Caco-2 (cell line): ENCODE measurements at regions not wholly inside any gene's neighbourhood (a gene's known extent, or its start where the extent isn't known, plus 50 kb on each side); places are given as distances from the start of the nearest gene placed in this dataset.

Experiments used
- BruUV-seq: library from RNA; stranded (reverse); fragments of 400-500 nt; replicated peaks from 2 replicates; lab custom pipeline; 2021; lab: Mats Ljungman, UMichigan
- CTCF ChIA-PET: fragments of 300-600 bp; sonication (Branson Sonifier 250); formaldehyde crosslinking; loops from one replicate; lab custom pipeline; 2022; ENCODE audit warnings: antibody characterized with exemption; lab: Charles Lee
- POLR2A ChIA-PET: fragments of 300-600 bp; sonication (Branson Sonifier 250); formaldehyde crosslinking; loops from one replicate; lab custom pipeline; 2022; ENCODE audit warnings: antibody characterized with exemption; lab: Charles Lee
- DNase-seq, 2 experiments: peaks; one replicate each; pipeline versions ENCODE4 v3.0.0 to v3.0.0-alpha.2; 2020 to 2022
- H3K27me3 ChIP-seq: replicated peaks from 2 replicates; pipeline ENCODE4 v1.6.0; 2011; ENCODE audit warnings: low read length; ENCODE audit not compliant: control insufficient read depth, insufficient read depth
- H3K36me3 ChIP-seq: 2 replicates; pipeline ENCODE4 v1.5.1; 2011; ENCODE audit warnings: low read length; ENCODE audit not compliant: control insufficient read depth, insufficient read depth
- H3K4me1 ChIP-seq: fragments of 250-450 bp; sonication (Bioruptor Pico); 2 replicates; pipeline ENCODE4 v1.5.1; 2020; ENCODE audit warnings: mild to moderate bottlenecking
- H3K4me3 ChIP-seq: 2 replicates; pipeline ENCODE4 v1.5.1; 2011; ENCODE audit warnings: low read depth, mild to moderate bottlenecking, control low read depth, low read length
- H3K9me3 ChIP-seq: fragments of 250-450 bp; sonication (Bioruptor Pico); 2 replicates; pipeline ENCODE4 v1.5.1; 2020; ENCODE audit warnings: mild to moderate bottlenecking, moderate library complexity
- H3K27ac Mint-ChIP-seq: one replicate; pipeline ENCODE4 v1.8.0; 2022; ENCODE audit warnings: mixed read lengths; ENCODE audit not compliant: unreplicated experiment
- H3K27me3 Mint-ChIP-seq: one replicate; pipeline ENCODE4 v1.8.0; 2022; ENCODE audit warnings: mixed read lengths; ENCODE audit not compliant: insufficient read depth, unreplicated experiment
- H3K36me3 Mint-ChIP-seq: one replicate; pipeline ENCODE4 v1.8.0; 2022; ENCODE audit warnings: mild to moderate bottlenecking, mixed read lengths; ENCODE audit not compliant: insufficient read depth, unreplicated experiment
- H3K4me1 Mint-ChIP-seq: one replicate; pipeline ENCODE4 v1.8.0; 2022; ENCODE audit warnings: low read depth, mixed read lengths; ENCODE audit not compliant: unreplicated experiment
- H3K4me3 Mint-ChIP-seq: one replicate; pipeline ENCODE4 v1.8.0; 2022; ENCODE audit warnings: mild to moderate bottlenecking, moderate library complexity, mixed read lengths; ENCODE audit not compliant: unreplicated experiment
- H3K9me3 Mint-ChIP-seq: one replicate; pipeline ENCODE4 v1.8.0; 2022; ENCODE audit warnings: mixed read lengths; ENCODE audit not compliant: unreplicated experiment
- CTCF ChIP-seq, 2 experiments: fragments of 200-600 bp in 1 of 2; IDR thresholded peaks; 1 replicate in 1 of 2; 2 replicates in 1 of 2; pipeline versions ENCODE4 v1.5.1 to v1.8.0; 2011 to 2022; ENCODE audit warnings: antibody characterized with exemption in 1 of 2, control low read depth in 1 of 2, inconsistent platforms in 1 of 2, low read depth in 1 of 2, low read length in 1 of 2, mild to moderate bottlenecking in 1 of 2, moderate library complexity in 1 of 2; ENCODE audit not compliant: insufficient read depth in 1 of 2, severe bottlenecking in 1 of 2, unreplicated experiment in 1 of 2
- intact Hi-C: fragments of 100-400 bp; cut with micrococcal nuclease; formaldehyde crosslinking; loops from one replicate; pipeline ENCODE4 v1.10.0; 2022; ENCODE audit not compliant: unreplicated experiment

DNA sequence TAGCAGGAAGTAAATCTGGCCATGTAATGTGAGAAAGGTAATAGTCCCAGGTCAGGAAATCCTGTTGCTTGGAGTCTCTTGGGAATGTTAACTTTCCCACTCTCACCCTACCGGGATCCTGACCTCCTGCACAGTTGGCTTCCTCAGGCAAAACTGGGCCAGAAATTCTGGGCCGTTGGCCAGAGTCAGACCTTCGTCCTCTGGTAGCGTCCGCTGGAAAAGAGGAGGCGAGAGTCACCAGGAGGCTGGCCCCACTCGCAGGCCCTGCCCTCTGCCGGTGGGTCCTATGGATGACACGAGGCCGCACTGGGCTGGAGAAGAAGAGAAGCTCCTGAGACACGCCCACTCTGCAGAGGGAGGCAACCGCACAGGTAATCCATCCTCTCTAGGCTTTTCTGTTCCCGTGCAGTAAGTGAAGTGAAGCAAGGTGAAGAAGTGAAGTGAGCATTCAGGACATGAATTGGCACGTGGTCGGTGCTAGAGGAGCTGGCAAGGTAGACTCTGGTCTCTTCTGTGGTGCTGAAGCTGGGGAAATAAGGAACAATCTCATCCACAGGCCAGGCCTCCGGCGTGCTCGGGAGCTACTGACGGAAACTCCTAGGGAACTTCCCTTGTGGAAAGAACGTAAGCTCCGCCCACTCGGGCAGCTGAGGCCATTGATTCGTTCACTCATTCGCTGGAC lies 182.7 kb upstream of the GLI2 start:
- intact Hi-C loops = loop anchor here (2.0 to 5.0 kb wide), 2 partner anchors 122 to 211 kb away; no protein-coding TSS in a partner anchor
- no TSS peak for BruUV-seq
- H3K9me3 Mint-ChIP-seq = no peaks in the 10 kb centered on the region
- peaks cover 17% of the 10 kb centered on the region for H3K4me1 Mint-ChIP-seq
- ChIA-PET CTCF (interaction anchor here (0.5 to 1.4 kb wide), 12 partner anchors 11 to 270 kb away, joined by 3 to 14 read pairs (median 3); no protein-coding TSS in a partner anchor), POLR2A (interaction anchor here (1.0 kb wide), 1 partner anchor 210 kb away, joined by 3 read pairs; no protein-coding TSS in a partner anchor)
- peaks cover 5% of the 10 kb centered on the region; the same call in 1 of the 2 replicates for H3K4me1 ChIP-seq
- H3K27ac Mint-ChIP-seq = no peak overlapping the region
- peak; percentile 81 to 84 for DNase-seq
- H3K27me3 ChIP-seq = no peaks in the 10 kb centered on the region
- H3K27me3 Mint-ChIP-seq = no peaks in the 10 kb centered on the region
- H3K36me3 Mint-ChIP-seq = no peaks in the 10 kb centered on the region
- H3K36me3 ChIP-seq = no peaks in the 10 kb centered on the region
- H3K9me3 ChIP-seq = no peaks in the 10 kb centered on the region
- peak; percentile 48 to 63 for TF ChIP-seq CTCF (IDR thresholded peaks at IDR 0.05; ENCODE audit: insufficient read depth in 1 of 2, low read depth in 1 of 2, low read length in 1 of 2, severe bottlenecking in 1 of 2, unreplicated experiment in 1 of 2)
- no peak overlapping the region for H3K4me3 ChIP-seq
- H3K4me3 Mint-ChIP-seq = peak overlapping the region; percentile 13

- POLR2A ChIA-PET = interaction anchor here (0.5 kb wide), 1 partner anchor 186 kb away, joined by 3 read pairs; no protein-coding TSS in a partner anchor
- H3K36me3 Mint-ChIP-seq = no peaks in the 10 kb centered on the region
- no peaks in the 10 kb centered on the region for H3K9me3 Mint-ChIP-seq
- peak overlapping the region; percentile 2 for H3K27ac Mint-ChIP-seq
- H3K4me3 ChIP-seq = no peak overlapping the region
- intact Hi-C loops = loop anchor here (5.0 kb wide), 1 partner anchor 212 kb away; no protein-coding TSS in a partner anchor
- no TSS peak for BruUV-seq
- no peaks in the 10 kb centered on the region for H3K27me3 ChIP-seq
- CTCF ChIA-PET = interaction anchor here (0.6 to 0.7 kb wide), 2 partner anchors 40 to 43 kb away, joined by 4 to 6 read pairs; no protein-coding TSS in a partner anchor
- no peak overlapping the region for H3K4me3 Mint-ChIP-seq
- H3K9me3 ChIP-seq = no peaks in the 10 kb centered on the region
- no peak for TF ChIP-seq CTCF (IDR thresholded peaks at IDR 0.05; ENCODE audit: insufficient read depth in 1 of 2, low read depth in 1 of 2, low read length in 1 of 2, severe bottlenecking in 1 of 2, unreplicated experiment in 1 of 2)
- H3K4me1 Mint-ChIP-seq = peaks cover 19% of the 10 kb centered on the region
- H3K36me3 ChIP-seq = no peaks in the 10 kb centered on the region
- H3K27me3 Mint-ChIP-seq = no peaks in the 10 kb centered on the region
- DNase-seq = no peak
- peaks cover 5% of the 10 kb centered on the region; the same call in 1 of the 2 replicates for H3K4me1 ChIP-seq
These were observed 181.0 kb upstream of the GLI2 start for GRCh38 chr2:120554625-120555032.

- ChIA-PET CTCF (interaction anchor here (0.7 kb wide), 1 partner anchor 40 kb away, joined by 4 read pairs; no protein-coding TSS in a partner anchor), POLR2A (no interaction called here)
- H3K27me3 Mint-ChIP-seq = no peaks in the 10 kb centered on the region
- intact Hi-C loops = no loop called here
- Histone ChIP-seq H3K4me1 (peaks cover 5% of the 10 kb centered on the region; the same call in 1 of the 2 replicates), H3K9me3 (no peaks in the 10 kb centered on the region), H3K4me3 (no peak overlapping the region), H3K27me3 (no peaks in the 10 kb centered on the region), H3K36me3 (no peaks in the 10 kb centered on the region)
- no TSS peak for BruUV-seq
- peaks cover 19% of the 10 kb centered on the region for H3K4me1 Mint-ChIP-seq
- no peaks in the 10 kb centered on the region for H3K36me3 Mint-ChIP-seq
- no peak overlapping the region for H3K27ac Mint-ChIP-seq
- no peak for DNase-seq
- H3K4me3 Mint-ChIP-seq = no peak overlapping the region
- TF ChIP-seq CTCF (IDR thresholded peaks at IDR 0.05; ENCODE audit: insufficient read depth in 1 of 2, low read depth in 1 of 2, low read length in 1 of 2, severe bottlenecking in 1 of 2, unreplicated experiment in 1 of 2) = no peak
- H3K9me3 Mint-ChIP-seq = no peaks in the 10 kb centered on the region
These were observed 180.6 kb upstream of the GLI2 start for GRCh38 chr2:120555092-120555491.
